HG03045 (cell line): ENCODE measurements at regions not wholly inside any gene's neighbourhood (a gene's known extent, or its start where the extent isn't known, plus 50 kb on each side); places are given as distances from the start of the nearest gene placed in this dataset.
"Not testable (repeated sequence)": the region's sequence is repeated elsewhere in the genome, so short reads cannot be mapped to it uniquely, and the experiment has no call there.

ENCODE experiments used
- ATAC-seq: cut with Tn5 transposase; IDR thresholded peaks from one replicate; pipeline ENCODE4 v1.9.1; 2021; ENCODE audit warnings: mild to moderate bottlenecking, moderate library complexity; ENCODE audit not compliant: unreplicated experiment

- no peak for ATAC-seq
These were observed 488.3 kb downstream of the TNS3 start for GRCh38 chr7:47093320-47094234.

- no peak for ATAC-seq
These were observed 489.6 kb downstream of the TNS3 start for GRCh38 chr7:47092336-47092735.

- no peak for ATAC-seq
These were observed 490.8 kb downstream of the TNS3 start for GRCh38 chr7:47091141-47091540.

- no peak for ATAC-seq
These were observed 492.4 kb downstream of the TNS3 start for GRCh38 chr7:47089461-47089860.

GRCh38 chr7:47089068-47089417 is 492.9 kb downstream of the TNS3 start:
- ATAC-seq: no peak

GRCh38 chr7:47088329-47089067 is 493.4 kb downstream of the TNS3 start:
- ATAC-seq: peak; percentile 77

- ATAC-seq: no peak
These were observed 494.0 kb downstream of the TNS3 start for GRCh38 chr7:47087866-47088265.

- ATAC-seq: no peak
These were observed 496.2 kb downstream of the TNS3 start for GRCh38 chr7:47085491-47086275.

- no peak for ATAC-seq
These were observed 498.2 kb downstream of the TNS3 start for GRCh38 chr7:47083476-47084250.

GRCh38 chr7:47080816-47081215 is 501.1 kb downstream of the TNS3 start:
- ATAC-seq: no peak

- no peak for ATAC-seq
These were observed 503.7 kb downstream of the TNS3 start for GRCh38 chr7:47078241-47078640.

- no peak for ATAC-seq
These were observed 507.2 kb downstream of the TNS3 start for GRCh38 chr7:47074702-47075153.

GRCh38 chr7:47073284-47073683 is 508.6 kb downstream of the TNS3 start:
- no peak for ATAC-seq

- no peak for ATAC-seq
These were observed 510.0 kb downstream of the TNS3 start for GRCh38 chr7:47071866-47072265.

GRCh38 chr7:47069385-47070076 is 512.4 kb downstream of the TNS3 start:
- ATAC-seq: no peak

- ATAC-seq: no peak
These were observed 514.8 kb downstream of the TNS3 start for GRCh38 chr7:47066976-47067614.

GRCh38 chr7:47056731-47057130 is 525.2 kb downstream of the TNS3 start:
- ATAC-seq: no peak

GRCh38 chr7:47052541-47053208 is 529.2 kb downstream of the TNS3 start:
- not testable (repeated sequence) for ATAC-seq

GRCh38 chr7:47049234-47049774 is 532.6 kb downstream of the TNS3 start:
- ATAC-seq: no peak
